Heart right ventricle (tissue), 16 donors: ENCODE measurements at regions not wholly inside any gene's neighbourhood (a gene's known extent, or its start where the extent isn't known, plus 50 kb on each side); places are given as distances from the start of the nearest gene placed in this dataset.

Source experiments
- ATAC-seq, 8 donors: fragments of 200-7000 bp; cut with Tn5 transposase; one replicate each; pipeline ENCODE4 v1.9.1; 2020; ENCODE audit warnings: mild to moderate bottlenecking in 8 of 8, moderate library complexity in 8 of 8, moderate number of reproducible peaks in 1 of 8
- DNase-seq, 2 donors: peaks; one replicate each; pipeline ENCODE4 v3.0.0-alpha.2; 2020
- H3K27ac ChIP-seq, 10 donors: fragments of 200-600 bp; sonication (generic) in 2 of 10; one replicate each; pipeline versions ENCODE4 v1.5.0 to v1.8.0; 2020 to 2022; ENCODE audit warnings: mild to moderate bottlenecking in 3 of 10
- H3K27me3 ChIP-seq, 7 donors: fragments of 200-600 bp; one replicate each; pipeline ENCODE4 v1.8.0; 2021 to 2022; ENCODE audit warnings: mild to moderate bottlenecking in 2 of 7
- H3K36me3 ChIP-seq, 9 donors: fragments of 200-600 bp; sonication (generic) in 1 of 9; one replicate each; pipeline versions ENCODE4 v1.5.0 to v1.8.0; 2020 to 2022; ENCODE audit warnings: mild to moderate bottlenecking in 2 of 9
- H3K4me1 ChIP-seq, 9 donors: fragments of 200-600 bp; sonication (generic) in 1 of 9; one replicate each; pipeline versions ENCODE4 v1.5.0 to v1.8.0; 2020 to 2022; ENCODE audit warnings: mild to moderate bottlenecking in 4 of 9
- H3K4me3 ChIP-seq, 10 donors: fragments of 200-600 bp; sonication (generic) in 2 of 10; one replicate each; pipeline versions ENCODE4 v1.5.0 to v1.8.0; 2020 to 2022; ENCODE audit warnings: mild to moderate bottlenecking in 7 of 10, moderate library complexity in 2 of 10
- H3K9me3 ChIP-seq, 11 donors: fragments of 200-600 bp in 10 of 11; sonication (generic) in 2 of 11; one replicate each; pipeline versions ENCODE4 v1.5.0 to v1.8.0; 2013 to 2022; ENCODE audit warnings: mild to moderate bottlenecking in 2 of 11, control low read depth in 1 of 11, moderate library complexity in 1 of 11
- CTCF ChIP-seq, 9 donors: fragments of 200-600 bp; sonication (generic) in 2 of 9; IDR thresholded peaks; one replicate each; pipeline versions ENCODE4 v1.5.0 to v1.8.0; 2021 to 2022; ENCODE audit warnings: antibody characterized with exemption in 9 of 9, mild to moderate bottlenecking in 5 of 9, moderate library complexity in 1 of 9
- WGBS, 2 donors: extraction: QIAGEN DNeasy Blood & Tissue Kit; methylation state at CpG; one replicate each; pipeline ENCODE4 v1.1.7; 2013; ENCODE audit warnings: inconsistent platforms in 1 of 2; 5-methylcytosine and 5-hydroxymethylcytosine counted together
- intact Hi-C, 10 donors: fragments of 100-400 bp; cut with DNase I; formaldehyde crosslinking; loops; one replicate each; pipeline versions ENCODE4 v1.11.1 to v1.14.2; 2022
- donor health status: Arrhythmogenic right ventricular cardiomyopathy.
- donor health status: ischemic (EF 13 %, LVEDD 7.1; RV severe dilation, severe dysfunction).
- donor health status: healthy with polysubstance abuse.
- donor health status: DM: no; HTN: yes; CAD: no.
- donor health status: DM: no; HTN: no; CAD: no.
- donor health status: ischemic (EF 25% LVEDD 6.9; RV normal size, moderate dysfunction).
- donor health status: ischemic (EF 25% LVEDD 5.7; RV mildly dilated, moderate dysfunction).
- donor health status: healthy.
- donor health status: DM: yes; HTN: yes; CAD: no.
- donor health status: Ischemic cardiomyopathy.
- donor health status: ischemic (EF 35%, LVEDD 5.7; RV mildly dilated, moderate dysfunction).
- donor health status: nonischemic (EF 11% LVEDD 7.7; RV severe dilation, severe dysfunction).
- donor health status: DM: yes; HTN: yes; CAD: no.
- donor health status: PGD.
- donor health status: ischemic (EF 29% LVEDD 5.4; RV normal size, mild dysfunction).
- donor health status: nonischemic (EF 23%, LVEDD 6.1; RV moderate dilation, normal function).

DNA sequence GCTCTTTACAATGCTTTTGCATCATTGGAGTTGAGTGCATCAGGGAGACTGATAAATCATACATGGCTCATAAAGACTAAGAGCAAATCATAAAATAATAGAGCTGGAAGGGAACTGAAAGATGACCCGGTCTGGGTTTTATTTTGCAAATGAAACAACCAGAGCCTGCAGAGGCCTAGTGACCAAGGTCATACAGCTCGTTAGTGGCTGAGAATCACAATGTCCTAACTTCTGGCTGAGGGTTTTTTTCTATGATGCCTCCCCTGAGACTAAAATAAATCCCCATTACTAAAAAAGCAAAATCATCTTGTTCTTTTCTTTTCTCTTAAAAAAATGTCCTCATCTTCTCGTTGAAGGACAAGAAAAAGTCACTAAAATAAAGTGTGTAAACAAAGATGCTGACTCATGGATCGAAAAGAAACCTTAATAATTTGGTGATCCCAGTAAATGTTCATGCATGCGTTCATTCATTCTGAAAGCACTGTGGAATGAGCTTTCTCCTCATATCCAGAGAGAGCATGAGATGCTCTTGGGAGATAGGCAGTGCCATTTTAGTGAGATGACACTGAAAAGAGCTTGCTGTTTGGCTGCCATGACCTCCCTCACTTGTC is 107.8 kb upstream of the PHYHIPL start:
- peak in 4 of 8 donors; percentile 35 to 58 (median 48) for ATAC-seq

DNA sequence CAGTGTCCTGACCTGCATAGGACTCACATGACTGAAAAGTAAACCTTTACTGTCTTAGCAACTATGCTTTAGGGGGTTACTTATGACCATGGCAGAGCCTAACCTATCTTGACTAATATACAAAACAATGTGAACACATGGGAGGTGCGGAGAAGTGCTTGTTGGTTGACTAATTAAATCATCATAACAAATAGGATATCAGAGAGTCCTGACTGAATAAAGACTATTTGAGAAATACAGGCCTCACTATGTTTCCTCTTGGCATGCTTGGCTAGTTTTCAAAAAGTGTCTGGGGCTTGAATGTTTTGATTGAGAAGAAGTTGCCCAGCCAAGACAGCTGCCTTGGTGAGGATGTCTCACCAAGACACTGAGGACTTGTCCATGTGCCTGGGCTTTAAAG is 104.4 kb upstream of the PHYHIPL start:
- Histone ChIP-seq H3K27me3 (no peaks in the 10 kb centered on the region), H3K4me3 (no peak overlapping the region), H3K9me3 (no peaks in the 10 kb centered on the region), H3K27ac (no peak overlapping the region), H3K4me1 (no peaks in the 10 kb centered on the region), H3K36me3 (no peaks in the 10 kb centered on the region)
- TF ChIP-seq CTCF (IDR thresholded peaks at IDR 0.05) = no peak
- WGBS, 2 donors = 89 to 92% methylated on average over 1 of the region's 1 CpG
- ATAC-seq (no peak), DNase-seq (no peak)
- intact Hi-C loops = loop anchor here in 1 of 10 donors (10.0 kb wide), 1 partner anchor 67 kb away; no protein-coding TSS in a partner anchor

More for the DNA sequence above, 107.8 kb upstream of the PHYHIPL start:
- Histone ChIP-seq H3K4me1 (no peaks in the 10 kb centered on the region), H3K27me3 (no peaks in the 10 kb centered on the region), H3K4me3 (no peak overlapping the region), H3K36me3 (no peaks in the 10 kb centered on the region), H3K27ac (no peak overlapping the region), H3K9me3 (no peaks in the 10 kb centered on the region)
- intact Hi-C loops = no loop called here
- TF ChIP-seq CTCF (IDR thresholded peaks at IDR 0.05) = no peak
- 60 to 68% methylated on average over 5 of the region's 5 CpGs for WGBS, 2 donors
- no peak for DNase-seq

DNA sequence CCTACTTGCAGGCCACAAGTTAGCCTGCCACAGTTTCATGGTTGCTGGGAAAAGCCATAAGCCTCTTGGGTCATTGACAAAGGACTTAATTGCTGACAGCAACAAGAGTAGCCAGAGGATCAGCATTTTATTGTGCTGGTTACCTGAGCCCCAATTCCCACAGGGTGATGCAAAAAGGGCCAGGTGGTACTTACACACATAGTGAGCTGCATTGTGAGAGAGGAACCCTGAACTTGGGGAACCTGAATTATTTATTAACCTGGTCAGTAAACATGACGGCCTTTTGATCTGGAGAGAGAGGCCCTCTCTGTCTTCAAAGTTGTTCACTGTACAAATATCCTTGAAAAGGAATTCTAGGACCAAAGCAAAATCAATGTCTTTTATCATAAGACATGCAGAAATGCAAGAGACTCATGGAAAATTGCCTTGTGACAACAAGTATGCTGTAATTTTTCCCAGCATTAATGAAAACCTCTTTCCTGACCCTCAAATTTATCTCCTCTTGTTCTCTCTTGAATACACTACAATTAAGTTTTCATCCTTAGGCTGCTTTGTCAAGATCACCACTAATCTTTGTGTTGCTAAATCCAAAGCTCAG is 102.9 kb upstream of the PHYHIPL start:
- Histone ChIP-seq H3K36me3 (no peaks in the 10 kb centered on the region), H3K4me3 (no peak overlapping the region), H3K9me3 (no peaks in the 10 kb centered on the region), H3K27me3 (no peaks in the 10 kb centered on the region), H3K4me1 (peaks cover 0 to 2% (median 0%) of the 10 kb centered on the region in 9 donors), H3K27ac (no peak overlapping the region)
- DNase-seq (no peak), ATAC-seq (no peak)
- 81 to 96% methylated on average over 1 of the region's 1 CpG for WGBS, 2 donors
- intact Hi-C loops = loop anchor here in 1 of 10 donors (10.0 kb wide), 1 partner anchor 69 kb away; no protein-coding TSS in a partner anchor
- no peak for TF ChIP-seq CTCF (IDR thresholded peaks at IDR 0.05)

- Histone ChIP-seq H3K9me3 (no peaks in the 10 kb centered on the region), H3K4me1 (peaks cover 0 to 22% (median 0%) of the 10 kb centered on the region in 9 donors), H3K27me3 (no peaks in the 10 kb centered on the region), H3K36me3 (no peaks in the 10 kb centered on the region), H3K4me3 (no peak overlapping the region), H3K27ac (no peak overlapping the region)
- no peak for ATAC-seq
- intact Hi-C loops = loop anchor here in 1 of 10 donors (10.0 kb wide), 1 partner anchor 71 kb away; no protein-coding TSS in a partner anchor
- WGBS, 2 donors = 98 to 100% methylated on average over 1 of the region's 1 CpG
- TF ChIP-seq CTCF (IDR thresholded peaks at IDR 0.05) = no peak
- DNase-seq = no peak
Observed at GRCh38 chr10:59075576-59075975, 100.9 kb upstream of the PHYHIPL start.
